GM19240 (cell line): ENCODE measurements at regions not wholly inside any gene's neighbourhood (a gene's known extent, or its start where the extent isn't known, plus 50 kb on each side); places are given as distances from the start of the nearest gene placed in this dataset.
"Not testable (repeated sequence)": the region's sequence is repeated elsewhere in the genome, so short reads cannot be mapped to it uniquely, and the experiment has no call there.

Experiments used
- DNase-seq: peaks from one replicate; pipeline ENCODE4 v3.0.0; 2011; ENCODE audit warnings: low spot score; ENCODE audit not compliant: insufficient read length

DNA sequence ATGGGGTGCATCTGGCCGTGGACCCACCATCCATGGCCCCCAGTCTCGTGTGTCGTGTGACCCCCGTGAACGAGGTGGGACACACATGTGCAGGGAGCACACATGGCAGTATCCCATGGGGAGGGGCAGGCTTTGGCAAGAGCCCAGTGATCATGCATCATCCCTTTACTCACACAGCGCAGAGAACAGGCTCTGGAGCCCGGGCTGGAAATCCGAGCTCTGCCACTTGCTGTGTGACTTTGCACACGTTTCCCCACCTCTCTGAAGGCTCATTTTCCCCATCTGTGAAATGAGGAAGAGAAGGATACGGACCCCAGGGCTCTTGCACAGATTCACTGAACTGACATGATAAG lies 119.9 kb downstream of the PHETA1 start:
- no peak for DNase-seq

DNA sequence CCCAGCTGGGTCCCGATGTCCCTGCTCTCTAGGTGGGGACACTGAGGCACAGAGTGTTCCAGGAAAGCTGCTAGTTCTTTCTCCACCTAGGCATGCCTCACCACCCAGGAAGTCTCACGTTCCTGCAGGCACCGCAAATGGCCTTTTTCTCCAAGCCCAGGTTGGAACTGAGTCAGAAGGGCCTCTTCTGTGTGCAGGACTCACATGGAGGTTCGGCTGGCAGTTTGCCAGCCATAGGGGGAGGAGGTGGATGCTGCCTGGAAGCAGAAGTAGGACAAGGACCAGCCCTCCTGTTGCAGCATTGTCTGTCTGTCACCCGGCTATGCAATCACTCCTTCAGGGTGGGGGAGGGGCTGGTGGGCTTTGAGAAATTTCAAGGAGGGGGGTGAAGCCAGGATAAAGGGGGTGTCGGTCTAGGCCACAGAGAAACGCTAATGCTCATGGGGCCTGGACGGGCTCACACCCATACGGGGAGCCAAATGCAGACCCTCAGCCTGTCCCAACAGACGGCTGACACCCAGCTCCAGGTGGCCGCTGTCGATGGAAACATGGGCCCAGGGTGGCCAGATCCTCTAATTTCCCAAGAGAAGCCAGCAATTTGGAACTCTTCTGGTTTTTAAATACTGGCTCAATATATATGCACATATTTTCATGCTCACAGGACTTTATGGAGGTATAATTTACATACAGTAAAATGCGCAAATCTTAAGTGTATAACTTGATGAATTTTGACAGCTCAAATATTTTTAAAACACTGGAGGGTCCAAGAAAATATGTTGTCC lies 120.5 kb downstream of the PHETA1 start:
- DNase-seq: no peak

DNA sequence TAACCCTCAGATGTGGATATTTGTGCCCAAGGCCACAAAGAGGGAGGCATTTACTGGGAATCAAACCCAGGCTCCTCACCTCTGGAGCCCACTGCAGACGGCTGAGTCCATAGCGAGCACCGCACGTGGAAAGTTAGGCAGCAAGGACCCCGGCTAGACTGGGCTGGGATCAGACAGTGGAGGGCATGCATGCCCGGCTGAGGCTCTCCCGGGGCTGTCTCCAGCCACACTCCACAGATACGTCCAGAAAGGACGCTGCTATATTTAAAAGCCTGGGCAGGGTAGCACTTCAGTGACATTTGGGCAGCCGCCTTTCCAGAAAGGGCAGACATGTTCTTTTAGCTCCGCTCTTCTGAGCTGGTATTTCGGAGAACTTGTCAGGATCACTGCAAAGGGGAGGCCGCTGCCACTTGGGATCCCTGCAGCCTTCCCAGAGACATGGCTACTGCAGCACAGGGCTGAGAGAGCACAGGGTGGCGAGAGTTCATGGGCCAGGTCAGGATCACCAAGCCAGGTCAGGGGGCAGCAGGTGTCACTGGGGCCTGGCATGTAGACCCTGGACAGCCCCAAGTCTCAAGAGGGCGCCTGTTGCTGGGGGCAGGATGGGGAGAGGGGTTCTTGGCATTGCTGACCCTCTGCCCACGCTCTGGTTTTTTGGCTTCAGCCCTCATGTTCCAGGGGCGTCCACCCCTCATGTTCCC lies 121.7 kb downstream of the PHETA1 start:
- DNase-seq: no peak

DNA sequence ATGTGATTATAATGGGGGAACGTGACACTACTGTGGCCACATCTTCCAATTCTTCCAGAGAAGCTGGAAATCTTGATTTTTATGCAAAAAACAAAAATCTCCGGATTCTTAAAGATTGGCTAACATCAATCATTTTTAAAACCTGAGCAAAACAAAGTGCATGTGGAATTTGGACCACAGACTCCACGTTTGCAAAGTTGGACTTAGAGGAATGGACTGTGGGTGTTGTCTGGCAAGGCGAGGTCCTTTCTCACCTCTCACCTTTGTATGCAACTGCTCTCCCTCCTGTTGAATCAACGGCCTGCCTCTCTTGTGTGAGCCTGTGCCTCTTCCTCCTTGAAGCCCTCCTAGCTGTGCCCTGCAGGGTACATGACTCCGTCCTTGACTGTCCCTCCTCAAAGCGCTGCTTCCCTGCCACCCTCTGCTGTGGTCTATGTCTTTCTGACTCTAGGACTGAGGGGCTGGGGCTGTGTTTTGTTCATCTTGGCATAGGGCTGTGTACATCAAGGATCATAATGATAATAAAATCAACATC lies 122.4 kb downstream of the PHETA1 start:
- DNase-seq: no peak

DNA sequence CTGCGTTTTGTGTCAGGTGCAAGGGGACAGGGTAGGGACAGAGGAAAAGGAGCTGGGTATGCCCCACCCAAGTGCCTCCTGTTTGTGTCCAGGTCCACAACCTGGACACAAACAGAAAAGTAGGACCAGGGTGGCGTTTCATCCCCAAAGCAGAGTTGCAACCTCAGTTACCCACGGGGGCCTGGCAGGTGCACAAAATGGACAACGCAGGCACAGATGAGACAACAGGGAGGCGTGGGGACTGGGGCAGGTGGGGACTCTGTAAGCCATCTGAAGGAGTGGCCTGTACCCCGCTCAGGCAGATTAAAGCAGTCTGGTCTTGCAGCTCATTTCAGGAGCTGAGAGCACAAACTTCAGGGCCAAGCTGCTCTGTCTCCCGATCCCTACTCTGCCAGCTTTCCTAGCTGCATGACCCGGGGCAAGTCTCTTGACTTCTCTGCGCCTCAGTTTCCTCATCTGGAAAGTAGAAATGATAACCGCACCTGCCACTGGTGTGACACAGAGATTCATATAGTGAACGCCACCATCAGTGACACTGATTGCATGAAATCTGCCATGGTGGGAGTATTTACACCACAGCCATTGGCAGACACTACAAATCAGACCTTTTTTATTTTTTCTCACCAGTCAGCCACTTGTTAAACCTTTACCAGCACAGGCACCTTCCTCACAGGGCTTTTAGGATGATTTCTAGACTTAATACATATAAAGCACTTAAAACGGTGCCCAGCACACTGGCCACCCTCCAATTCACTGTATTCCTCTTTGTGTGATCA lies 123.0 kb downstream of the PHETA1 start:
- DNase-seq: no peak

DNA sequence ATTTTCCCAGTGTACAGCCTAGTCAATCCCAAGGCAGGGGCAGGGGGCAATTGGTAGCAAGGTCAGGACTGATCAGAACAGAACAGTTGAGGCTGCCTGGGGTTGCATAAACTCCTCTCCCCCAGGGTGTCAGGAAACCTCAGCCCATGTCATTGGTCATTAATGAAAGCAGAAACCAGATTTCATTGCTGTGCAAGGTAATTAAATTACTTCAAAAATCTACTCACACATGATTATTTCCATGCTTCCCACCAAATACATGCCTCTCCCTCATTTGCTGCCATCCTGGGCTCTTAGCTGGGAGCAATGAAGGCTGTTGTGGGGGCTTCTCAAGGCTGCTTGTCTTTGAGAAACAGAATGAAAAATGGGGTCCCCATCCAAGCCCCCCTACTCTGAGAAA lies 124.2 kb downstream of the PHETA1 start:
- no peak for DNase-seq

DNA sequence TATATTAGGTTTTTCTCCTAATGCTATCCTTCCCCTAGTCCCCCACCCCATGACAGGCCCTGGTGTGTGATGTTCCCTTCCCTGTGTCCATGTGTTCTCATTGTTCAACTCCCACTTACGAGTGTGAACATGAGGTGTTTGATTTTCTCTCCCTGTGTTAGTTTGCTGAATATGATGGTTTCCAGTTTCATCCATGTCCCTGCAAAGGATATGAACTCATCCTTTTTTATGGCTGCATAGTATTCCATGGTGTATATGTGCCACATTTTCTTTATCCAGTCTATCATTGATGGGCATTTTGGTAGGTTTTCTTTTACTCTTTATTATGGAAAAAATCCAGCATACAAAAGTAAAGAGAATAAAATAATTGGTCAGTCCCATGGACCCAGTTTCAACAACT lies 126.1 kb downstream of the PHETA1 start:
- DNase-seq: not testable (repeated sequence)

DNA sequence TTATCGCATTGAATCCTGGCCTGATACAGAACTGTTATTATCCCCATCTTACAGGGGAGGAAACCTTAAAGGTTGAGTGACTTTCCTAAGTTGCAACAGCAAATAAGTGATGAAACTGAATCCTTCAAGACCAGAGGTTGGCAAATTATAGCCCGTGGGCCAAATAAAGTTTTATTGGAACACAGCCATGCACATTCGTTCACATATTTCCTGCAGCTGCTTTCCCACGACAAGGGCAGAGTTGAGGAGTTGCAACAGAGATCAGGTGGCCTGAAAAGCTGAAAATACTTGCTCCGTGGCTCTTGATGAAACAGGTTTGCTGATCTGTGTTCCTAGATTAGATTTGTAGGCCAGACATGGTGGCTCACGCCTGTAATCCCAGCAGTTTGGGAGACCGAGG lies 126.7 kb downstream of the PHETA1 start:
- no peak for DNase-seq

DNA sequence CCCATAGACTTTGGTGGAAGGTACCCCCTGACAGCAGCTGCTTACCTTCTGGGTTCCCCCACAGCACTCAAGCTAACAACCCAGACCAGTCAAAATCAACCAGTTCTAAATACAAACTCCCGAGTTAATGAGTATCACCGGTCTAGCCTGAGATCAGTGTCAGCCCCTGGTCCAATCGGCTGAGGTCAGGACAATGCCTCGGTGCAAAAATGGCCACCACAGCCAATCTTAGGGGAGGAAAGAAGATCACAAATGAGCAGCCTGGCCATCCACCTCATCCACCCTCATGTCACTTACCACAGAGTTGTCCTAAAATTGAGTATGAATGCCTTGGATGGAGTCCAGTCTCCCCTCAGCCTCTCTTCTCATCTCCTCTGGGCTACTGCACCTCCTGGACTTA lies 128.5 kb downstream of the PHETA1 start:
- DNase-seq: no peak

DNA sequence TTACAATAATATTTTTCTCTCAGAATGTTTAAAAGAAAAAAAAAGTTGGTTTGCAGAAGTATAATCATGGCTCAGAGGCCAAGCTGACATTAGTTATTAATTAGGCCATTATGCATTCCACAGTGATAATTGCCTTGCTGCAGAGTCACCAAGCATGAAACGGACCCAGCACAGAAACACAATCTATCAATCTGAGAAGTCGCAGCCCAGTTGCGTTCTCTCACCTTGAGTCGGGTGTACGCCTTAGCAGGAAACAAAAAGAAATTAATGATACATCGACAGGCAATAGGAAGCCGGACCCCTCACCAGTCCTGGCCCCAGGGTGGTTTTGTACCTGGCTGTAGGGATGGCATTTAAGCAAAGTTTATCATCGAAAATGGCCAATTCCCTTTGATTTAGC lies 129.7 kb downstream of the PHETA1 start:
- DNase-seq: no peak

DNA sequence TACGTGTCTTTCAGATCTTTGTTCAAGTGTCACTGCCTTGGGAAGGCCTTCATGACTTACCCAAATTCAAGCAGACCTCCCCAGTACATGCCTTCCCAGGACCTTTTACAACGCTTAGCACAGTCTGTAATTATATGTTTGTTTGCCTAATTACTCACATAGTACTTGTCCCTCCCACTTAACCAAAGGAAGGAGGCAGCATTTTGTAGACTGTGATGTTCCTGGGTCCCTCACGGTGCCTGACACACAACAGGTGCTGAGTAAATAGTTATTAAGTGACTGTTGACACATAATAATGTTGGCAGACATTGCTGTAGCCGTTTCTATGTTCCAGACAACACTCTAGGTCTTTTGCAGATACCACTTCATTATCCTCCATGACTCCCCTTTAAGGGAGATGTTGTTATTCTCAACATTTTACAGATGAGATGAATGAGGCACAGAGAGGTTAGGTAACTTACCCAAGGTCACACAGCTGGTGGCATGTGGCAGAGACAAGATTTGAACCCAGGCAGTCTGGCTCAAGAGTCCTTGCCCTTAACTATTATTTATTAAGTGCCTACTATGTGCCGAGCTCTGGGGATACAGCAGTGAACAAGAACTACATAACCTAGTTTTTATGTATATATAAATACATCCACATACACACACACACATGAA lies 130.7 kb downstream of the PHETA1 start:
- no peak for DNase-seq

DNA sequence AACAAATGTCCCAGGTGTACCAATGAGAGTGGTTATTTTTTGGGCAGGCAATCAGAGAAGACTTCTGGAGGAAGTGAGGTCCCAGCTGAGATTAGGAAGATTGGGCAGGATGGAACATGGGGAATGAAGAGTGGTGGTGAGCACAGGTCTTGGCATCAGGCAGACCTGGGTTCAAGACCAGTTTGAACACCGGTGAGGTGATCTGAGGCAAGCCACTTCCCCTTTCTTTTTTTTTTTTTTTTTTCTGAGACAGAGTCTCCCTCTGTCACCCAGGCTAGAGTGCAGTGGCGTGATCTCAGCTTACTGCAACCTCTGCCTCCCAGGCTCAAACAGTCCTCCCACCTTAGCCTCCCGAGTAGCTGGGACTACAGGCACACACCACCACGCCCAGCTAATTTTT lies 134.4 kb downstream of the PHETA1 start:
- DNase-seq: not testable (repeated sequence)

DNA sequence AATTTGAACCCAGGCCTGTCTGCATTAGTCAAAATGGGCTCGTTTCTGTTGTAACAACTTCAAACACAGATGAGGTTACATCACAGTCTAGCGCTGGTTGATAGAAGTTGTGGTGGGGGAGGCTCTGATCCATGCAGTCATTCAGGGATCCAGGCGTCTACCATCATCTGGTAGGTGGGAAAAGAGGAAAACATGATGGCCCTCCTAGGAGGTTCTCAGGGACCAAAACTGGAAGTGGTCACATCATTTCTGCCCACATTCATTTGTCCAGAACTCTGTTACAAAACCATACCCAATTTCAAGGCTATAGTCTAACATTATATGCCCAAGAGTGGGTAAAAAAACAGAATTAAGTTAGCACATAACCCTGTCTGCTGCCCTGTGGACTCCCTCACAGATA lies 135.1 kb downstream of the PHETA1 start:
- DNase-seq: no peak

DNA sequence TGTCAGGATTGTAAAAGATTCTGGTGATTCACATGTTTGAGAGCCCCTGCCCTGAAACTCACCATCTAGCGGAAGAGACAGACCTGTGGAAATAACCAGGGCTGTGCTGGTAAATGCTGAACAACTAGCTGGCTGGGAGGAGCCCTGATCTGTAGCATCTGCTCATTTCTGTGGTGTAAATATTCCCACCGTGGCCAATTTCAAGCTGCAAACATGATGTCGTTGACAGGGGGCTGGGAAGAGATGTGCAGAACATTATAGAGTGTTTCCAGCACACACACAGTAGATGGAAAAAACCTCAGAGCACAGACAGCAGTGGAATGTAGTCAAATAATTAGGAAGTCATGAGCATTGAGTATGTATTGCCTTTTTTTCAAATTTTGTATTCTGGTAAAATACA lies 138.2 kb downstream of the PHETA1 start:
- DNase-seq: no peak

DNA sequence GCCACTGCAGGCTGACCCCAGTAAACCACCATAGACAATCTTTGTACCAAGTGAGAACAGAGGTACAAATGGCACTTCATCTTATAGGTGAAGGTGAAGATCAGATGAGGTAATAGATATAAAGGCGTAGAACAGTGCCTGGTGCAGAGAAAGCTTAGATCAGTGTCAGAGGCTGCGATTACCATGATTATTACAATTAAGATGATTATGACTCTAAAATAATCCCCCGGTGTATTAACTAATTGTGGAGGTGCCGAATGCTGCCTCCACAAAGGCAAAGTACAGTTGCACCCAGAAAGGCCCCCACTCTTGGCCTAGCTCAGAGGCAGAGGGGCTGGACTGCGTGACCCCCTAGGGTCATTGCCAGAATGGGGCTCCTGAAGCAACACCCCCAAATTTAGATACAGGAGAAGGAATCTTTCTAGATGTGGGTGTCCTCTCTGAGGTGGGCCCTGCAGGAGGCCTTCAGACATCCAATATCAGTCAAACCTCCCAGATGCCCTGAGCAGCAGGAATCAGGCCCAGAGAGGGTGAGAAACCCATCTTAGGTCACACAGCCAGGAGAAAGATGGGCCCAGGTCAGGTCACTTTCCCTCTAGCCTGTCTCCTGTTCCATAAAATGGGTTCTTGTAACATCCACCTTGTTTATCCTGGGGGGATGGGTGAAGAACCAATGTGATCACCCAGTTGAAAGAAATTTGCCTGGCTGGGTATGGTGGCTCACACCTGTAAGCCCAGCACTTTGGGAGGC lies 139.8 kb downstream of the PHETA1 start:
- no peak for DNase-seq

DNA sequence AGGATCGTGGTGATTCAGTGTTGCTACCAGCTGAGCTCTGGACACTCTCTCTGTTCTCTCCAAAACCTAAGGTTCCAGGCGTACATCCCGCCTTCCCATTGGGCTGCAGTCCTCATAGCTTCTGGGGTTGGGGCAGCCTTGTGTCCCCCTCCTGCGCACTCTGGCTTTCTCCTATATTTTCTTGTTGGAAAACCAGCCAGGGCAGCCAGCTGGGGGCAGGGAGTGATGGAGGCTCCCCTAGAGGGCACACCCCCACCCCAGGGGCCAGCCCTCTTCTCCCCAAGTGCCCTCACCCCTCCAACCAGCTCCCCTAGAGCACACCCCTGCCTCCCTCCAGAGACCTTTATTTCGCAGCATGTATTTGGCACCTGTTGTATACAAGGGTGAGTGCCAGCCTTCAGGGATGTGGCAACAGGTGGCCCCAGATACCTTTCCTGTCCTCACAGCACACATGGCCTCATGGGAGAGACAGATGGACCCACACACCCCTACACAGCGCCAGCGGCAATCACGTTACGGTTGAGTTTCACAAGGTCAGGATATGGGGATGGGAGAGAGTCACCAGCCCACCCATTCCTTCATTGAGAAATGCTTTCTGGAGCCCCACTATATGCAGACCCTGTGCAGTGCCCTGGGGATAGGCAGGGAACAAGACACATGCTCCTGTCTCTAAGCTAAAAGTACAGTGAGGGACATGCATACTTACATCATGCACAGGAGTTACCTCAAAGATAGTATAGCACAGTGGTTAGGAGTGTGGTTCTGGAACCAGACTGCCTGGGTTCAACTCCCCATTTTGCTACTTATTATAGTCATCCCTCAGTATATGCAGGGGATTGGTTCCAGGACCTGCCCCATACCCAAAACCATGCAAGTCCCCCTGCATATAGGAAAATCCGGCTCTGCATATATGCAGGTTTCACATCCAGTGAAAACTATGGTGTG lies 141.1 kb downstream of the PHETA1 start:
- no peak for DNase-seq

DNA sequence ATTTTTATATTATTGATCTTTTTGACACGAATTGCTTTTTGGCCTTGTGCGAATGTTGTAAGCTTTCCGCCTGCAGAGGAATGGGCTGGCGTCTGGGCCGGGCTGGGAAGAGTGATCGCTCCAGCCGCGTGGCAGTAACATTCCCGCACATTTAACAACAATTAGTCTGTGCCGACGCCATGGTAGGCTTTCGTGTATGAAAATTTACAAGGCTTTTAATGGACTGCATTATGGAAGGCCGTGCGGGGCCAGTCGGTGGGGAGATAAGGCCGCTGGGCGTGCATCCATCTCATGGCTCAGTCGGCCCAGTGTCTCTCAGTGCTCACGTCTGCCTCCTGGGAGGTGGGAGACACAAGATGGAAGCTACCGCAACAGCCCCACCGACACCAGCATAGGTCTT lies 142.2 kb downstream of the PHETA1 start:
- no peak for DNase-seq

DNA sequence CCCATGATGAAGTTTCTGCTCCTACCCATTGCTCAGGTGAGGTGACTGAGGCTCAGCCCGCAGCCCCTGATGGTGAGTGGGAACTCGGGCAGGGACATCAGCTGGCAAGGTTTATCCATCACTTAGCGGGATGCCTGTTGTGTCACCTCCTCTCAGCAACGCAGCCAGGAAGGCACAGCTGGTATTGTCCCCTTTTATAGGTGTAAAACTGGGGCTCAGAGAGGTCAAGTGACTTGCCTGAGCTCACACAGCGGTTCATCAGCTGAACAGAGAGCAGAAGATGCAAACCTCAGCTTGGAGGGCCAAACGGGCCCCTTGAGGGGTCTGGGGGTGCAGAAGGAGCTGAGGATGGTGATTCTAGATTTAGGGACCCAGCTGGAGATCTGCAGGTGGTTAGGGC lies 143.6 kb downstream of the PHETA1 start:
- DNase-seq: no peak

DNA sequence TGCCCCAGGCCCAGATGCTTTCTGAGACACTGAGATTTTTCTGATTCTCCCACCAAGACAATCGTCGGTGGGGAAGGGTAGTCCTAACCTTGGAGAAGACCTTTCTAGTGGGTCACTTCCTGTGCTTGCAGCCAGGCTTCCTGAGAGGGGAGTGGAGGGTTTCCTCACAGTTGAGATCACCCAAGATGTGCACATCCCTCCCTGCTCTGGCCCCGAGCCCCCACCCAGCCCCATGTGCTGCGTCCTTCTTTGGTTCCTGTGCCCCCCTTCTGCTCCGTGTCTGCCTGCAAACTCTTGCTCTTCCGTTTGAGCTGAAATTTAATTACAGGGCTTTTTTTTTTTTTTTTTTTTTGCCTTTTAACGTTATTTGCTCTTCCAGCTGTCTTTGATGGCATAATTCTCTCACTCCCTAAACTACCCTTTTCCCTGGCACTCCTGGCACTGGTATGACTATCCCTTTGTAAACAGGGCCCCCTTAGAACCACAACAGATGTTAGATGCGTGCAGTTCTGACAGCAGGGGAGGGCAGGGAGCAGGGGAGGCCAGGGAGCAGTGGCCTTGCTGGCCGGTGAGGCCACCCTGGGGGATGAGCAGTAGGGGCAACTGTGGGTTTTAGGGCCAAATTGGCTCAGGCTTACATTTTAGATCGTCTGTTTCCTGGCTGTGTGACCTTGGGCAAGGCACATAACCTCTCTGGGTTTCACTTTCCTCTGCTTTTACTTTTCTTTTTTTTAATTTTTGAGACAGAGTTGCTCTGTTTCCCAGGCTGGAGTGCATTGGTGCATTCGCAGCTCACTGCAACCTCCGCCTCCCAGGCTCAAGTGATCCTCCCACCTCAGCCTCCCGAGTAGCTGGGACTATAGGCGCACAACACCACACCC lies 144.5 kb downstream of the PHETA1 start:
- no peak for DNase-seq
